HepG2 (cell line): ENCODE measurements at regions not wholly inside any gene's neighbourhood (a gene's known extent, or its start where the extent isn't known, plus 50 kb on each side); places are given as distances from the start of the nearest gene placed in this dataset.

Experiments
- TP53 ChIP-seq: sonication (generic); formaldehyde crosslinking; conservative IDR thresholded peaks from 2 replicates; pipeline ENCODE4 v1.4.0; 2020; ENCODE audit warnings: missing genetic modification reagents
- ZSCAN29 ChIP-seq: sonication (generic); formaldehyde crosslinking; conservative IDR thresholded peaks from 2 replicates; pipeline ENCODE4 v1.4.0; 2020; ENCODE audit warnings: mild to moderate bottlenecking, missing genetic modification reagents
- TF ChIP-seq, protein P1 (sequence below): sonication (generic); formaldehyde crosslinking; IDR thresholded peaks from 2 replicates; pipeline ENCODE4 v1.5.0; 2020; ENCODE audit warnings: mild to moderate bottlenecking, missing genetic modification reagents, borderline replicate concordance

- TF ChIP-seq TP53 (CRISPR knock-in tag): no peak
- no peak for TF ChIP-seq ZSCAN29
- TF ChIP-seq, protein P1, sequence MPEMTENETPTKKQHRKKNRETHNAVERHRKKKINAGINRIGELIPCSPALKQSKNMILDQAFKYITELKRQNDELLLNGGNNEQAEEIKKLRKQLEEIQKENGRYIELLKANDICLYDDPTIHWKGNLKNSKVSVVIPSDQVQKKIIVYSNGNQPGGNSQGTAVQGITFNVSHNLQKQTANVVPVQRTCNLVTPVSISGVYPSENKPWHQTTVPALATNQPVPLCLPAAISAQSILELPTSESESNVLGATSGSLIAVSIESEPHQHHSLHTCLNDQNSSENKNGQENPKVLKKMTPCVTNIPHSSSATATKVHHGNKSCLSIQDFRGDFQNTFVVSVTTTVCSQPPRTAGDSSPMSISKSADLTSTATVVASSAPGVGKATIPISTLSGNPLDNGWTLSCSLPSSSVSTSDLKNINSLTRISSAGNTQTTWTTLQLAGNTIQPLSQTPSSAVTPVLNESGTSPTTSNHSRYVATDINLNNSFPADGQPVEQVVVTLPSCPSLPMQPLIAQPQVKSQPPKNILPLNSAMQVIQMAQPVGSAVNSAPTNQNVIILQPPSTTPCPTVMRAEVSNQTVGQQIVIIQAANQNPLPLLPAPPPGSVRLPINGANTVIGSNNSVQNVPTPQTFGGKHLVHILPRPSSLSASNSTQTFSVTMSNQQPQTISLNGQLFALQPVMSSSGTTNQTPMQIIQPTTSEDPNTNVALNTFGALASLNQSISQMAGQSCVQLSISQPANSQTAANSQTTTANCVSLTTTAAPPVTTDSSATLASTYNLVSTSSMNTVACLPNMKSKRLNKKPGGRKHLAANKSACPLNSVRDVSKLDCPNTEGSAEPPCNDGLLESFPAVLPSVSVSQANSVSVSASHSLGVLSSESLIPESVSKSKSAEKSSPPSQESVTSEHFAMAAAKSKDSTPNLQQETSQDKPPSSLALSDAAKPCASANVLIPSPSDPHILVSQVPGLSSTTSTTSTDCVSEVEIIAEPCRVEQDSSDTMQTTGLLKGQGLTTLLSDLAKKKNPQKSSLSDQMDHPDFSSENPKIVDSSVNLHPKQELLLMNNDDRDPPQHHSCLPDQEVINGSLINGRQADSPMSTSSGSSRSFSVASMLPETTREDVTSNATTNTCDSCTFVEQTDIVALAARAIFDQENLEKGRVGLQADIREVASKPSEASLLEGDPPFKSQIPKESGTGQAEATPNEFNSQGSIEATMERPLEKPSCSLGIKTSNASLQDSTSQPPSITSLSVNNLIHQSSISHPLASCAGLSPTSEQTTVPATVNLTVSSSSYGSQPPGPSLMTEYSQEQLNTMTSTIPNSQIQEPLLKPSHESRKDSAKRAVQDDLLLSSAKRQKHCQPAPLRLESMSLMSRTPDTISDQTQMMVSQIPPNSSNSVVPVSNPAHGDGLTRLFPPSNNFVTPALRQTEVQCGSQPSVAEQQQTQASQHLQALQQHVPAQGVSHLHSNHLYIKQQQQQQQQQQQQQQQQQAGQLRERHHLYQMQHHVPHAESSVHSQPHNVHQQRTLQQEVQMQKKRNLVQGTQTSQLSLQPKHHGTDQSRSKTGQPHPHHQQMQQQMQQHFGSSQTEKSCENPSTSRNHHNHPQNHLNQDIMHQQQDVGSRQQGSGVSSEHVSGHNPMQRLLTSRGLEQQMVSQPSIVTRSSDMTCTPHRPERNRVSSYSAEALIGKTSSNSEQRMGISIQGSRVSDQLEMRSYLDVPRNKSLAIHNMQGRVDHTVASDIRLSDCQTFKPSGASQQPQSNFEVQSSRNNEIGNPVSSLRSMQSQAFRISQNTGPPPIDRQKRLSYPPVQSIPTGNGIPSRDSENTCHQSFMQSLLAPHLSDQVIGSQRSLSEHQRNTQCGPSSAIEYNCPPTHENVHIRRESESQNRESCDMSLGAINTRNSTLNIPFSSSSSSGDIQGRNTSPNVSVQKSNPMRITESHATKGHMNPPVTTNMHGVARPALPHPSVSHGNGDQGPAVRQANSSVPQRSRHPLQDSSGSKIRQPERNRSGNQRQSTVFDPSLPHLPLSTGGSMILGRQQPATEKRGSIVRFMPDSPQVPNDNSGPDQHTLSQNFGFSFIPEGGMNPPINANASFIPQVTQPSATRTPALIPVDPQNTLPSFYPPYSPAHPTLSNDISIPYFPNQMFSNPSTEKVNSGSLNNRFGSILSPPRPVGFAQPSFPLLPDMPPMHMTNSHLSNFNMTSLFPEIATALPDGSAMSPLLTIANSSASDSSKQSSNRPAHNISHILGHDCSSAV: no peak
These were observed 268.9 kb downstream of the FBXW7 start for GRCh38 chr4:152266831-152267480.
